GM20000 (cell line): ENCODE measurements at regions not wholly inside any gene's neighbourhood (a gene's known extent, or its start where the extent isn't known, plus 50 kb on each side); places are given as distances from the start of the nearest gene placed in this dataset.

Source experiments
- DNase-seq: peaks from one replicate; pipeline ENCODE4 v3.0.0; 2012; ENCODE audit warnings: low spot score
- TF ChIP-seq, protein P1 (sequence below): IDR thresholded peaks from 2 replicates; pipeline ENCODE4 v1.5.1; 2012; ENCODE audit warnings: mild to moderate bottlenecking, control low read depth; ENCODE audit errors: extremely low read depth, missing control alignments

DNA sequence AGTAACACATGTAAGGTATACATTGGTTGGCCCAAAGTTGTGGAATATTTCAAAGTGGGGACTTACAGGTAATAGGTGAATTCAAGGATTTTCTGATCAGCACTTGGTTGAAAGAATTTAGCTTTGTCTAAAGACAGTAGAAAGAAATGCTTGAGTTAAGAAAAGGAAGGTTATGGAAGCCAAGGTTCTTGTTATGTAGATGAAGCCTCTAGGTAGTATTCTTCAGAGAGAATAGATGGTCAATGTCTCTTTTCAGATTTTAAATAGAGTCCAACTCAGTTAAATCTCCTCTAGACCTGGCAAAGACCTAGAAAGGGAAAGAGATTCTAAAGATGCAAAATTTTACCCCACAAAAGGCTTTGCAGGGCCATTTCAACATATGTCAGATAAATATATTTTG is 157.4 kb downstream of the ANKRD30B start:
- no peak for DNase-seq
- TF ChIP-seq, protein P1, sequence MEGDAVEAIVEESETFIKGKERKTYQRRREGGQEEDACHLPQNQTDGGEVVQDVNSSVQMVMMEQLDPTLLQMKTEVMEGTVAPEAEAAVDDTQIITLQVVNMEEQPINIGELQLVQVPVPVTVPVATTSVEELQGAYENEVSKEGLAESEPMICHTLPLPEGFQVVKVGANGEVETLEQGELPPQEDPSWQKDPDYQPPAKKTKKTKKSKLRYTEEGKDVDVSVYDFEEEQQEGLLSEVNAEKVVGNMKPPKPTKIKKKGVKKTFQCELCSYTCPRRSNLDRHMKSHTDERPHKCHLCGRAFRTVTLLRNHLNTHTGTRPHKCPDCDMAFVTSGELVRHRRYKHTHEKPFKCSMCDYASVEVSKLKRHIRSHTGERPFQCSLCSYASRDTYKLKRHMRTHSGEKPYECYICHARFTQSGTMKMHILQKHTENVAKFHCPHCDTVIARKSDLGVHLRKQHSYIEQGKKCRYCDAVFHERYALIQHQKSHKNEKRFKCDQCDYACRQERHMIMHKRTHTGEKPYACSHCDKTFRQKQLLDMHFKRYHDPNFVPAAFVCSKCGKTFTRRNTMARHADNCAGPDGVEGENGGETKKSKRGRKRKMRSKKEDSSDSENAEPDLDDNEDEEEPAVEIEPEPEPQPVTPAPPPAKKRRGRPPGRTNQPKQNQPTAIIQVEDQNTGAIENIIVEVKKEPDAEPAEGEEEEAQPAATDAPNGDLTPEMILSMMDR = no peak

DNA sequence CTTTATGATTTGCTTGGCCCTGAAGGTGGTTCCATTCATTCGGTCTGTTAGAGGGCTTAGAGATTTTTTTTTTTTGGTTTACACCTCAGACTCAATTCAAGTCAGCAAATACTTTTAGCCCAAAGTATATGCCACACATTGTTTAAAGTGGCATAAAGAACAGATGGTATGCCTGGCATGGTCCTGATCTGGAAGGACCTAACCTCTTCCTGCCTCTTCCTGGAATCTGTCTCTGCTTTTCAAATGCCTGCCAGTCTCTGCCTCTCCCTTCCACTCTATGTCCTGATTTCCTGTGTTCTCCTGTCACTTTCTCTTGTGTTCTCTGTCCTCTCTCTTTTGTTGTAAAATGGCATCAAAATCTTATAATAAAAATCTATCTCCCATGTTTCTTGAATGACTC is 158.0 kb downstream of the ANKRD30B start:
- DNase-seq = no peak
- TF ChIP-seq, protein P1 = no peak

DNA sequence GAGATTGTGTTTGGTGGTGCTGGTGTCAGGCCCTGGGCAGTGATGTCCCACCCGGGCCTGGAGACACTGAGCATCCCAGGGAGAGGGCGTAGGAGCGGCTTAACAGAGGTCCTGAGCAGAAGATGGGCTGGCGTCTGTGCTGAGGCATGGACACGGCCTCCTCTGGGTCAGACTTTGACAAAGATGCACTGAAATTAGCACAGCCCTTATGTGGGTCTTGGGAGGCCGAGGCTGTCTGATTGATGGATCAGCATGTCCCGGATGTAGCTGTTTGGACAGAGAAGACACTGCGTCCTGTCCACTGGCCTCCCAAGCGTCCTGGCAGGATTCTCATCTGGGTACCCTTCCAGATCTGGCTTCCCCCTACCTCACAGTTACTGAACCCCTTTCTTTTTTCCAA is 159.4 kb downstream of the ANKRD30B start:
- DNase-seq = no peak
- TF ChIP-seq, protein P1 = no peak

DNA sequence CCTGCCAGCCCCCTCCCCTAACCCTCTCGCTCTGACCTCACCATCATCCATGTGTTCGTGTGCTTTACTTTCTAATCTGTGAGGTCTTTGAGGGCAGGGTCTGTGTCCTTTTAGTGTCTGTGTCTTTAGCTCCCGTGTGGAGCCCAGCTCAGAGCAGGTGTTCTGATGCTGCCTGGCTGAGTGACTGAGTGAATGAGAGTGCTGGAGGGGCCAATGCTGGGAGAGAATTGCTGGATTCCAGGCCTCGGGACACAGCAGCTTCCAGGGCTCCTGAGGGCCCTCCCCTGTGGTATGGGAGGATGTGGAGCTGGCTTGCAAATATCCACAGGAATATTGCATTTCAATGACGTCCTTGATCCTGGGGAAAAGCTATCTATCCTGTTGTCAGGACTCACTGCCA is 160.6 kb downstream of the ANKRD30B start:
- TF ChIP-seq, protein P1 = no peak
- DNase-seq = no peak

DNA sequence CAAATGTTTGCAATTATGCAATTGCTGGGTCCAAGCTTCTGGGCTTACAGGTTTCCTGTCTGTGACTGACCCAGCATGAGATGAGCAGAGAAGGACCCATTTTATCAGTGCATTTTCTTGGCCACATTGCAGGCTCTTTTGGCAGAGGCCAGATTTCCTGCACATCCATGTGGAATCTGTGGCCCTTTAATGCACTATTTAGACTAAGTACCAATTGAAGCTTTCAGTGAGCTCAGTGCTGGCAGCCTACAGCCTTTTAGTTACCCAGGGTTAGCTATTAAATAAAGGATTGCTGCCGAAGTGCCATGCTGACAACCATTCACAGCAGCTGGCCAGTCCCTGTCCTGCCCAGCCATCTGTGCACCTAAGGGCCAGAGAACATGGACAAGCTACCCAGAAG is 165.0 kb downstream of the ANKRD30B start:
- no peak for DNase-seq
- TF ChIP-seq, protein P1 = no peak

DNA sequence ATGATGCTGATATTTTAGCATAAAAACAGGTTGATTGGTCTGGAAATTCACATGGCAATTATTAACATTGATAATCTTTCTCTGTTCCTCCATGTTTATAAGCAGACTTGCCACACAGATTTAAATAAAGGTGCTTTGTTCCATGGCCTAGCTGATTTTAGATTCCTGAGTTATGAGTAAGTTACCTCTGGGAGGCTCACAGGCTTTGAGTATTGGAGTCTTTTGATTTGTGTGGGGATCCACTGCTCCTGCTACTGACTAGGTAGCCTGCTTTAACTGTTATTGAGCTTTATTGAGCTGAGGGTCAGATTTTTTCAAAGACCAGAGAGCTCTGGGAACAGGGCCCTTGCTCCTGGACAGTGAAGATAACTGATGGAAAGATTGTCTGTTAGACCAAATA is 166.1 kb downstream of the ANKRD30B start:
- TF ChIP-seq, protein P1 = no peak
- peak; percentile 0 for DNase-seq

DNA sequence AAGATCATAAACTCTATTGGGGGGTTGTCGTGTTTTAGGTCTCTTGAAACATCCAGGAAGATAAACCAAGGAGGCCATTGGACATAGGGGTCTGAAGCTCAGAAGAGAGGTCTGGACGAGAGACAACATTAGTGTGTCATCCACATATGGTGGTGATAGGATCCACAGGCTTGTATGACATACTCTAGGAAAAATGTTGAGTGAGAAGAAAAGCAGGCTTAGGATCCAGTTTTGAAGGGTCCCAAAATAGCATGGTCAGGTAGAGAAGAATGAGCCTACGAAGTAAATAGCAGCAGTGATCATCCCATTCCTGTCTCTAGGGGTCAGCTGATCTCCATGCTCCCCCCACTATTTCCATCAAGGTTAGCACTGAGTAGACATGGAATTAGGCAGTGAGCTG is 166.8 kb downstream of the ANKRD30B start:
- TF ChIP-seq, protein P1 = no peak
- DNase-seq = peak; percentile 0
